Karpas-422 (cell line): ENCODE measurements at regions not wholly inside any gene's neighbourhood (a gene's known extent, or its start where the extent isn't known, plus 50 kb on each side); places are given as distances from the start of the nearest gene placed in this dataset.
"Not testable (repeated sequence)": the region's sequence is repeated elsewhere in the genome, so short reads cannot be mapped to it uniquely, and the experiment has no call there.

Experiments
- DNase-seq: peaks from one replicate; pipeline ENCODE4 v3.0.0-alpha.2; 2015
- H2AFZ ChIP-seq: fragments of 200-600 bp; sonication (generic); 2 replicates; pipeline ENCODE4 v1.6.1; 2014; ENCODE audit warnings: antibody characterized with exemption, low read length, mixed read lengths
- H3K27ac ChIP-seq: fragments of 200-600 bp; sonication (generic); 2 replicates; pipeline ENCODE4 v1.5.1; 2014; ENCODE audit warnings: mild to moderate bottlenecking, low read length, moderate library complexity
- H3K27me3 ChIP-seq: fragments of 200-600 bp; sonication (generic); 2 replicates; pipeline ENCODE4 v1.6.1; 2014; ENCODE audit warnings: low read length, mixed read lengths
- H3K36me3 ChIP-seq: fragments of 200-600 bp; sonication (generic); 2 replicates; pipeline ENCODE4 v1.6.1; 2014; ENCODE audit warnings: low read length, mixed read lengths; ENCODE audit not compliant: insufficient read depth
- H3K4me1 ChIP-seq: fragments of 200-600 bp; sonication (generic); 2 replicates; pipeline ENCODE4 v1.6.1; 2014; ENCODE audit warnings: mild to moderate bottlenecking, low read length, mixed read lengths
- H3K4me2 ChIP-seq: fragments of 200-600 bp; sonication (generic); 2 replicates; pipeline ENCODE4 v1.6.1; 2014; ENCODE audit warnings: low read length, low read depth, mild to moderate bottlenecking; ENCODE audit not compliant: poor library complexity, severe bottlenecking
- H3K4me3 ChIP-seq: fragments of 200-600 bp; sonication (generic); 2 replicates; pipeline ENCODE4 v1.5.1; 2014; ENCODE audit warnings: mild to moderate bottlenecking, antibody characterized with exemption, low read length, mixed read lengths
- H3K79me2 ChIP-seq: fragments of 200-600 bp; sonication (generic); 2 replicates; pipeline ENCODE4 v1.6.1; 2014; ENCODE audit warnings: mild to moderate bottlenecking, low read length, mixed read lengths
- H3K9ac ChIP-seq: fragments of 200-600 bp; sonication (generic); 2 replicates; pipeline ENCODE4 v1.6.0; 2014; ENCODE audit warnings: low read length
- H3K9me2 ChIP-seq: fragments of 200-600 bp; sonication (generic), shearing (Covaris generic); replicated peaks from 2 replicates; pipeline ENCODE4 v1.6.0; 2014; ENCODE audit warnings: mild to moderate bottlenecking, low read length, moderate library complexity; ENCODE audit not compliant: insufficient read depth
- H3K9me3 ChIP-seq: fragments of 300-700, 200-600 bp; sonication (generic); 2 replicates; pipeline ENCODE4 v1.6.1; 2014; ENCODE audit warnings: low read length, mixed read lengths
- H4K20me1 ChIP-seq: fragments of 200-600 bp; sonication (generic); 2 replicates; pipeline ENCODE4 v1.6.1; 2014; ENCODE audit warnings: mild to moderate bottlenecking, antibody characterized with exemption, low read length, low read depth; ENCODE audit not compliant: insufficient read depth

GRCh38 chr9:62877987-62878386 is 1688.2 kb downstream of the SPATA31A7 start:
- not testable (repeated sequence) for H4K20me1 ChIP-seq, H2AFZ ChIP-seq, H3K27ac ChIP-seq, H3K36me3 ChIP-seq, H3K27me3 ChIP-seq, H3K4me2 ChIP-seq, DNase-seq, H3K4me3 ChIP-seq, H3K9ac ChIP-seq, H3K79me2 ChIP-seq, H3K9me2 ChIP-seq, H3K9me3 ChIP-seq, H3K4me1 ChIP-seq

GRCh38 chr9:62880453-62880852 is 1690.6 kb downstream of the SPATA31A7 start:
- not testable (repeated sequence) for DNase-seq

GRCh38 chr9:62880971-62881370 is 1691.1 kb downstream of the SPATA31A7 start:
- not testable (repeated sequence) for H3K4me2 ChIP-seq, DNase-seq, H3K4me1 ChIP-seq, H3K79me2 ChIP-seq, H3K9ac ChIP-seq, H4K20me1 ChIP-seq, H3K27ac ChIP-seq, H3K36me3 ChIP-seq, H2AFZ ChIP-seq, H3K9me3 ChIP-seq, H3K4me3 ChIP-seq, H3K27me3 ChIP-seq, H3K9me2 ChIP-seq

More at GRCh38 chr9:62880453-62880852, 1690.6 kb downstream of the SPATA31A7 start:
- not testable (repeated sequence) for H3K4me1 ChIP-seq, H3K9me3 ChIP-seq, H3K27me3 ChIP-seq, H3K27ac ChIP-seq, H3K4me3 ChIP-seq, H4K20me1 ChIP-seq, H3K36me3 ChIP-seq, H2AFZ ChIP-seq, H3K79me2 ChIP-seq, H3K9me2 ChIP-seq, H3K9ac ChIP-seq, H3K4me2 ChIP-seq

- not testable (repeated sequence) for H3K9me3 ChIP-seq, H3K4me3 ChIP-seq, H3K79me2 ChIP-seq, H2AFZ ChIP-seq, H3K36me3 ChIP-seq, H3K27ac ChIP-seq, H3K4me1 ChIP-seq, H4K20me1 ChIP-seq, H3K27me3 ChIP-seq, H3K9ac ChIP-seq, H3K4me2 ChIP-seq, DNase-seq, H3K9me2 ChIP-seq
Measured at GRCh38 chr9:62881811-62882210, 1692.0 kb downstream of the SPATA31A7 start.

GRCh38 chr9:62882717-62883116 is 1692.9 kb downstream of the SPATA31A7 start:
- not testable (repeated sequence) for H3K27ac ChIP-seq, H3K9ac ChIP-seq, H3K79me2 ChIP-seq, H4K20me1 ChIP-seq, H3K36me3 ChIP-seq, H3K4me1 ChIP-seq, H3K9me3 ChIP-seq, DNase-seq, H3K9me2 ChIP-seq, H3K27me3 ChIP-seq, H2AFZ ChIP-seq, H3K4me2 ChIP-seq, H3K4me3 ChIP-seq

GRCh38 chr9:62896692-62897091 is 1706.9 kb downstream of the SPATA31A7 start:
- H3K27ac ChIP-seq, H3K9me3 ChIP-seq, H2AFZ ChIP-seq, H3K36me3 ChIP-seq, DNase-seq, H3K4me1 ChIP-seq, H3K4me2 ChIP-seq, H3K79me2 ChIP-seq, H3K27me3 ChIP-seq, H4K20me1 ChIP-seq, H3K9ac ChIP-seq, H3K4me3 ChIP-seq, H3K9me2 ChIP-seq: not testable (repeated sequence)

GRCh38 chr9:62897411-62898225 is 1707.8 kb downstream of the SPATA31A7 start:
- not testable (repeated sequence) for H3K79me2 ChIP-seq, H2AFZ ChIP-seq, H3K9me3 ChIP-seq, H3K9me2 ChIP-seq, H3K4me1 ChIP-seq, H3K36me3 ChIP-seq, H4K20me1 ChIP-seq, H3K27me3 ChIP-seq, H3K27ac ChIP-seq
- peak; percentile 71 for DNase-seq
- Histone ChIP-seq H3K9ac (peak overlapping the region; percentile 58), H3K4me3 (peak overlapping the region; percentile 61; the same call in 1 of the 2 replicates), H3K4me2 (peak overlapping the region; percentile 55)

- not testable (repeated sequence) for H3K4me3 ChIP-seq, H3K9me3 ChIP-seq, H2AFZ ChIP-seq, H3K79me2 ChIP-seq, H3K4me1 ChIP-seq, H3K27ac ChIP-seq, H3K27me3 ChIP-seq, H3K36me3 ChIP-seq, H3K9me2 ChIP-seq, DNase-seq, H4K20me1 ChIP-seq, H3K9ac ChIP-seq, H3K4me2 ChIP-seq
Measured at GRCh38 chr9:62899666-62900065, 1709.8 kb downstream of the SPATA31A7 start.

GRCh38 chr9:62904061-62904460 is 1714.2 kb downstream of the SPATA31A7 start:
- not testable (repeated sequence) for H3K9ac ChIP-seq

More at GRCh38 chr9:62904061-62904460, 1714.2 kb downstream of the SPATA31A7 start:
- not testable (repeated sequence) for H3K27me3 ChIP-seq, H3K9me3 ChIP-seq, H2AFZ ChIP-seq, H3K27ac ChIP-seq, H4K20me1 ChIP-seq, H3K79me2 ChIP-seq, H3K9me2 ChIP-seq, H3K4me3 ChIP-seq, H3K36me3 ChIP-seq, H3K4me2 ChIP-seq, DNase-seq, H3K4me1 ChIP-seq
